Loucy (cell line): ENCODE measurements at regions not wholly inside any gene's neighbourhood (a gene's known extent, or its start where the extent isn't known, plus 50 kb on each side); places are given as distances from the start of the nearest gene placed in this dataset.
"Not testable (repeated sequence)": the region's sequence is repeated elsewhere in the genome, so short reads cannot be mapped to it uniquely, and the experiment has no call there.

Experiments used
- H2AFZ ChIP-seq: fragments of 200-600 bp; sonication (generic); 2 replicates; pipeline ENCODE4 v1.6.0; 2016; ENCODE audit warnings: antibody characterized with exemption, mild to moderate bottlenecking, low read length, moderate library complexity
- H3F3A ChIP-seq: fragments of 200-600 bp; 2 replicates; pipeline ENCODE4 v1.6.0; 2016; ENCODE audit warnings: antibody characterized with exemption, low read depth, mild to moderate bottlenecking
- H3K27me3 ChIP-seq: fragments of 200-600 bp; sonication (generic); 2 replicates; pipeline ENCODE4 v1.6.1; 2014; ENCODE audit warnings: low read length, mild to moderate bottlenecking; ENCODE audit not compliant: insufficient read depth, poor library complexity, severe bottlenecking
- H3K36me3 ChIP-seq: fragments of 200-600 bp; sonication (generic); 2 replicates; pipeline ENCODE4 v1.6.1; 2016; ENCODE audit warnings: low read length; ENCODE audit not compliant: insufficient read depth
- H3K4me1 ChIP-seq: fragments of 200-600 bp; sonication (generic); 2 replicates; pipeline ENCODE4 v1.5.1; 2014; ENCODE audit warnings: low read length, mild to moderate bottlenecking; ENCODE audit not compliant: insufficient read depth, poor library complexity, severe bottlenecking
- H3K4me2 ChIP-seq: fragments of 200-600 bp; sonication (generic); 2 replicates; pipeline ENCODE4 v1.6.0; 2014; ENCODE audit warnings: antibody characterized with exemption, low read length, low read depth, mild to moderate bottlenecking; ENCODE audit not compliant: poor library complexity, severe bottlenecking
- H3K4me3 ChIP-seq: fragments of 200-600 bp; sonication (generic); 2 replicates; pipeline ENCODE4 v1.5.1; 2014; ENCODE audit warnings: low read length, mild to moderate bottlenecking, mixed read lengths; ENCODE audit not compliant: poor library complexity, severe bottlenecking
- H3K79me2 ChIP-seq: fragments of 200-600 bp; sonication (generic); 2 replicates; pipeline ENCODE4 v1.6.1; 2014; ENCODE audit warnings: low read length; ENCODE audit not compliant: insufficient read depth
- H3K9ac ChIP-seq: fragments of 200-600 bp; sonication (generic); 2 replicates; pipeline ENCODE4 v1.6.0; 2014; ENCODE audit warnings: mild to moderate bottlenecking, low read depth, low read length, moderate library complexity; ENCODE audit not compliant: poor library complexity, severe bottlenecking
- H3K9me2 ChIP-seq: fragments of 200-600 bp; sonication (generic); replicated peaks from 2 replicates; pipeline ENCODE4 v1.6.1; 2016; ENCODE audit warnings: low read depth, low read length, mixed read lengths
- H3K9me3 ChIP-seq: fragments of 200-600 bp; sonication (generic); 2 replicates; pipeline ENCODE4 v1.6.1; 2014; ENCODE audit warnings: mild to moderate bottlenecking, antibody characterized with exemption, low read length, low read depth; ENCODE audit not compliant: insufficient read depth
- H4K20me1 ChIP-seq: fragments of 200-600 bp; sonication (generic); 2 replicates; pipeline ENCODE4 v1.6.0; 2014; ENCODE audit warnings: antibody characterized with exemption, low read length, mild to moderate bottlenecking; ENCODE audit not compliant: insufficient read depth, poor library complexity, severe bottlenecking
- CTCF ChIP-seq: fragments of 200-600 bp; sonication (generic); conservative IDR thresholded peaks from 2 replicates; pipeline ENCODE4 v1.5.1; 2014; ENCODE audit warnings: mild to moderate bottlenecking, antibody characterized with exemption, low read length
- EZH2phosphoT487 ChIP-seq: fragments of 200-600 bp; IDR thresholded peaks from 2 replicates; pipeline ENCODE4 v1.6.1; 2018; ENCODE audit warnings: antibody characterized with exemption, mild to moderate bottlenecking, moderate library complexity, borderline replicate concordance

GRCh38 chr2:144003460-144004075, 516.4 kb downstream of the ZEB2 start:
- Histone ChIP-seq H3K4me3 (no peak overlapping the region), H3K9me3 (no peaks in the 10 kb centered on the region), H2AFZ (no peak overlapping the region; the same call in 1 of the 2 replicates), H3F3A (no peaks in the 10 kb centered on the region), H3K27me3 (no peaks in the 10 kb centered on the region), H3K79me2 (no peaks in the 10 kb centered on the region), H3K4me1 (peaks cover 9% of the 10 kb centered on the region), H3K9ac (no peak overlapping the region), H4K20me1 (no peaks in the 10 kb centered on the region), H3K9me2 (no peaks in the 10 kb centered on the region), H3K36me3 (no peaks in the 10 kb centered on the region), H3K4me2 (peak overlapping the region; percentile 4)
- TF ChIP-seq EZH2phosphoT487 = no peak
- TF ChIP-seq CTCF = no peak

- TF ChIP-seq EZH2phosphoT487 (no peak), CTCF (no peak)
- H3F3A ChIP-seq = no peaks in the 10 kb centered on the region
- H3K4me2 ChIP-seq = no peak overlapping the region
- H3K4me1 ChIP-seq = no peaks in the 10 kb centered on the region
- no peaks in the 10 kb centered on the region for H3K9me2 ChIP-seq
- no peaks in the 10 kb centered on the region for H4K20me1 ChIP-seq
- H2AFZ ChIP-seq = no peak overlapping the region
- H3K9me3 ChIP-seq = no peaks in the 10 kb centered on the region
- H3K4me3 ChIP-seq = no peak overlapping the region
- H3K79me2 ChIP-seq = no peaks in the 10 kb centered on the region
- H3K9ac ChIP-seq = no peak overlapping the region
- H3K36me3 ChIP-seq = no peaks in the 10 kb centered on the region
- H3K27me3 ChIP-seq = no peaks in the 10 kb centered on the region
Measured at GRCh38 chr2:143996974-143997373, 522.9 kb downstream of the ZEB2 start.

GRCh38 chr2:143994961-143995360, 525.0 kb downstream of the ZEB2 start:
- Histone ChIP-seq H3K9ac (no peak overlapping the region), H4K20me1 (no peaks in the 10 kb centered on the region), H3K27me3 (no peaks in the 10 kb centered on the region), H3K9me3 (no peaks in the 10 kb centered on the region), H3K9me2 (no peaks in the 10 kb centered on the region), H3K36me3 (no peaks in the 10 kb centered on the region), H3K4me1 (no peaks in the 10 kb centered on the region), H3K79me2 (no peaks in the 10 kb centered on the region), H3K4me3 (no peak overlapping the region), H2AFZ (no peak overlapping the region), H3K4me2 (no peak overlapping the region), H3F3A (no peaks in the 10 kb centered on the region)
- TF ChIP-seq EZH2phosphoT487 = no peak
- TF ChIP-seq CTCF = no peak

- not testable (repeated sequence) for H3F3A ChIP-seq, H3K4me2 ChIP-seq, H3K9ac ChIP-seq, H3K27me3 ChIP-seq, H3K4me1 ChIP-seq, H3K9me3 ChIP-seq, H3K79me2 ChIP-seq, H2AFZ ChIP-seq, H3K36me3 ChIP-seq, H3K9me2 ChIP-seq, H3K4me3 ChIP-seq, H4K20me1 ChIP-seq
Measured at GRCh38 chr2:143991596-143991995, 528.3 kb downstream of the ZEB2 start.
